HG03196 (cell line): ENCODE measurements at regions not wholly inside any gene's neighbourhood (a gene's known extent, or its start where the extent isn't known, plus 50 kb on each side); places are given as distances from the start of the nearest gene placed in this dataset.
"Not testable (repeated sequence)": the region's sequence is repeated elsewhere in the genome, so short reads cannot be mapped to it uniquely, and the experiment has no call there.

ENCODE experiments used
- ATAC-seq: cut with Tn5 transposase; IDR thresholded peaks from one replicate; pipeline ENCODE4 v1.9.1; 2021; ENCODE audit not compliant: unreplicated experiment

DNA sequence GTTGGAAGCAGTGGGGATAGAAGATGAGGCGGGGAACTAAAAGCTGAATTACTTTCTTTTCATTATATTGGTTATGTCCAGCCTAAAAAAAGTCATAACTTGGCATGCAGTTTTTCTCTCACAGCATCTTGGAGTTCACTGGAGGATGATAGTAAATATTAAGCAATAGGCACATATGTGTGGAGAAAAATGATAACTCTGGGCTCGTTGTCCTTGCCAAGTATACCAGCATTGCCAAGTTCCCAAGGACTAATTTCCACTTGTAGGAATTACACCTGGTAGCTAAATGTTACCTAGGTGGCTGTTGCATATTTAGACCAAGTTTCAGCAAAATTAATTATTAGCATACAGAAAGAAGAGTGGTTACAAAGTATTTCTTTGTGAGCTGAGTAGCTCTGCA, 1007.6 kb downstream of the ANKRD7 start:
- ATAC-seq, result no peak

DNA sequence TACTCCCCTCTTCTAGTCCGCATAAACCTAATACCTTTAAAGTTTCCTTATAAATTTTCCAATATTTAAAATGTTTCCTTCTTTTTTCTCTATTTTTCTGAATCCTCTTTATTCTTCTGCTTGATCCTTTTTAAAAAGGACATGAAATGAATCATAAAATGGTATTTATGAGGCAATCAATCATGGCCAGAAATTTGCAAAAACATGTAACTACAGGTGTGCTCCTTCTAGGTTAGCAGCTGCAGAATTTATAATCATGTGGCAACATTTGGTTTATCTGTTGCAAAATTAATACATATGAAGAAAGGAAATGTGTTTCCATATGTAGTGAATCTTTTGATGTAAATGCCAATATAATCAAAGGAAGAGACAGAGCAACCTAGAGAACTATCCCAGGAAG, 1008.5 kb downstream of the ANKRD7 start:
- ATAC-seq, result no peak

DNA sequence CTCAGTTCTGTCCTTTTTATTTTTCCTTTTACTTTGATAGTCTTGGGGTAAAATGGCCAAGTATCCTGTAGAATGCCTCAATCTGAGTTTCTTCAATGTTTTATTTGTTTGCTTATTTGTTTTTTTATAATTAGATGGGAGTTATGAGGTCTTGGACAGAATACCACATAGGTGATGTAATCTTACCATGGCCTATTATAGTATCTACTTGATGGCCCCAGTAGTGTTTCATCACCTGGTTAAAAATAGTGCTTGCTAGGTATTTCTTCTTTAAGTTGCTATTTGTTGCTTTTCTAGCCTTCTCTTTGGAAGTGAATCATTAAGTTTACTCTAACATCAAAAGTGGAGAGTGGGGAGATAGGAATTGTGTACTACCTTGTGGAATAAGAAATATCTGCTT, 1020.0 kb upstream of the KCND2 start:
- ATAC-seq, result no peak

DNA sequence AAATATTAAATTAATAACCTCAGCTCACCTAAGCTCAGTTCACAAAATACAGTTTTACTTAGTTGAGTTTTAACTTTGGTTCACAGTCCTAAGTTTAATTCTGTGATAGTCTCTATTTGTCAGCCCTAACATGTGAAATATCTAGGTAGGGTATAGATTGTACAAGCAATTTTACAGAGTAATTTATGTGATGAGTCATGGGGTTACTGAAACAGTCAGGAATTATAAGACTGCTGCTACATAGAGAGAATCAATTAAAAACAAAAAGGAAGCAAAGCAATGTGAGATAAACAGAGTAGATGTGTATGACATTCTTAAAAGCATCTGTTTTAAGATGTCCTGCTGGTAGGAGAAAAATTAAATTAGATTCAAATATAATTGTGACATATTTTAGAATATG, 1018.2 kb upstream of the KCND2 start:
- ATAC-seq, result no peak

DNA sequence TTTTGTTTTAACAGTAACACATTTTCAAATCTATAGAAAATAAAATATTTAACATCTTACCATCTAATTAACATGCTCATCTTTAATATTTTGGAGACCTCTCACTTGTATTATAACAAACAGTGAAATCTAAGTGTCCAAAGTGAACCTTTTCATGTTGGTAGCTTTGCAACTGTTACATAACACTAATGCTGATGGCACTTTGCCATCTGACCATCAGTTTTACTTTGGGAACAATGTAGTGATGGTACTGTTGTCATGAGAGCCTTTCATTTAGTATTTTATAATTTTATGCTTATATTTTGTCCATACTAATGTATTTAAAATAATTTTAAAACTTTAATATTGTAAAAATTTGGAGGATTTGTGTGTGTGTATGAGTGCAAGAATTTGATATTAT, 1017.0 kb upstream of the KCND2 start:
- ATAC-seq, result no peak

DNA sequence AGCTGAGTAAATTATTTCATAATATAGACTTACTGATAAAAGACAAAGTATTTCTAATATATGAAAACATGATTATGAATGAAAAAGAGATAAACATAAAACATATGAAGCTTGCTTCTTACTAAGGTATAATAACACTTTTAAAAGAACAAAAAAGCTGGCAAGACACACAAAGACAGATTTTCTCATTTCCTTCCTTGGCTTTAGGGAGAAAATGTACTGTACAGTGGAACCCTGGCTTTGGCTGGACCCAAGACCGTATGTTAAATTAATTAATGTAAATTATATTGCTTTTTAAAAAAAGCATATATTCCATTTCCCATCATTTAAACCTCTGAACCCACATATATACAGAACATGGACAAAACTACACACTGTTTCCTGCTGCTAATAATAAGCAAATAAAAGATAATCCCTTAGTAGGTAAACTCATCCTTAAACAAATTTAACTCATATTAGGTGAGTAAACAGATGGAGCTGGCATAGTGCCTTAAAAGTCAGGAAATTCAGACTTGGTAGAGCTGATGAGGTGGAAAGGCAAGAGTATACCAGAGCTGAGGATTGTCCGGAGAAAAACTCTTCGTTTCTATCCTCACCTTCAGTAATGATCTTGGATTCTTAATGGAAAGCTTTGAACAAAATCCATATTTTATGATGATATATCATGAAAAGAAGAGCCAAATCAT, 1016.4 kb upstream of the KCND2 start:
- ATAC-seq, result no peak

DNA sequence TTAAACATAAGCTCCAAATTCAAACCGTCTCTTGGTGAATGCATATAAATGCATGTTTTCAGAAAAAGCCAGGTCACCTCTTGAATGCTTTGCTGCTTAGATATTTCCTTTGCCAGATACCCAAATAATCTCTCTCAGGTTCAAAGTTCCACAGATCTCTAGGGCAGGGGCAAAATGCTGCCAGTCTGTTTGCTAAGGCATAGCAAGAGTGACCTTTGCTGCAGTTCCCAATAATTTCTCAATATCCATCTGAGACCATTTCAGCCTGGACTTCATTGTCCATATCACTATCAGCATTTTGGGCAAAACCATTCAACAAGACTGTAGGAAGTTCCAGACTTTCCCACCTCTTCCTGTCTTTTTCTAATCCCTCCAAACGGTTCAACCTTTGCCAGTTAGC, 1006.2 kb upstream of the KCND2 start:
- ATAC-seq, result not testable (repeated sequence)

DNA sequence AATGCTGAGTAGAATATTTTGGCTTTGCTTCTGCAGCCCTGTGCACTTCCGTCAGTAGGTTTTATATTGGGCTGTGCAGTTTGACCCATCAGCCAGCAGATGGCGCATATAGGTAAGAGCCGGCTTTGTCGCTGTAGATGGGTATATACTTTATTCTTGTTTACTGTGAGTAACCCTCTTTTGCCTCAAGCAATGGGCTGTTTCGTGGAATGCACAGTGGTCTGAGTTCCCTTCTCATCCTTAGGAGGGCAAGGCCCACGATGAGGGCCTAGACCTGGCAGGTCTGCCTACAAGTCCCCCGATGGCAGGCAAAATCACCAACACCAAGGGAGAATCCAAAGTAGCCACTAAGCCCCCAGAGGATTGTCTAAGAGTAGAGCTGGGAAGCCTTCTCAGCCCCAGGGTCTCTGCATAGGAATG, 1002.9 kb upstream of the KCND2 start:
- ATAC-seq, result peak; percentile 91

DNA sequence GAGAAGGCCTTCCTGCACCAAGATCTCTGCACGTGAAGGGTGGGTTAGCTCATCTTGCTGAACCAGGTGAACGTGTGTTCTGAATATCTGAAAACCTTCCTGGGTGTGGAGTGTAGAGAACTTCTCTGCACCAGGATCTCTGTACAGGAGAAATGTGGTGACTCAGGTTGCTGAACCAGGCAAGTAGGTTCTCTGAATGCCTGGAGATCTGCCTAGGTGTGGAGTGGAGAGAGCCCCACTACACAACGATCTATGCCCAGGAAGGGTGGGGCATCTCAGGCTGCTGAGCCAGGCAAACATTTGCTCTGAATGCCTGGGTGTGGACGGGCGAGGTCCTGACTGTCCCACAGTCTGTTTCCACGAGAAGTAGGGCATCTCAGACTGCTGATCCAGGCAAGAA, 1002.3 kb upstream of the KCND2 start:
- no peak for ATAC-seq

DNA sequence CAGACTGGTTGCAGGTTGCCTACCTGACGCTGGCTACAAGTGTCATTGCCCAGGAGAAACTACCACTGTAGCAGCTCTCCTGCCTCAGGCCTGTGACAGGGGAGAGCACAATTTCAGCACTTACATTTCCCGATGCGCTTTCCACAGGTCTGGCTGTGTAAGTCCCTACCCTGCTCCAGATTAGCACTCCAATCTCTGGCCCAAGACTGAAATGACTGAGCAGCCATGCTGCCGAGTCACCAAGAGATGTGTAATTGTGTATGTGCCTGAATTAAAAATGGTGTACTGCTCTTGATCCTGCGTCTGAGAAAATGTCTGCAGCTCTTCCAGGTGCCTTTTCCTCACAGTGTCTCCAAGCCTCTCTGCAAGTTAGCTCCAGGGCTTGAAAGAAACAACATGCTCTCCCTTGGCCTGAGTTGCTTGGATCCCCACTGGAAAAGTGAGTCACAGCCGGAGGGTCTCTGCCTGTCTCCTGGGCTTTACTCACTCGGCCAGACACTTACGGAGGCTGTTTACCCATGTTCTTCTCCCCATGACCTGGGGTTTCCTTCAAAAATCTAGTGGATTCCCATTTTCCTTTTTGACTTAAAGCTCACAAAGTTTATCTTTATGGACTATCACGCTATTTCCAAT, 1001.7 kb upstream of the KCND2 start:
- ATAC-seq, result no peak

DNA sequence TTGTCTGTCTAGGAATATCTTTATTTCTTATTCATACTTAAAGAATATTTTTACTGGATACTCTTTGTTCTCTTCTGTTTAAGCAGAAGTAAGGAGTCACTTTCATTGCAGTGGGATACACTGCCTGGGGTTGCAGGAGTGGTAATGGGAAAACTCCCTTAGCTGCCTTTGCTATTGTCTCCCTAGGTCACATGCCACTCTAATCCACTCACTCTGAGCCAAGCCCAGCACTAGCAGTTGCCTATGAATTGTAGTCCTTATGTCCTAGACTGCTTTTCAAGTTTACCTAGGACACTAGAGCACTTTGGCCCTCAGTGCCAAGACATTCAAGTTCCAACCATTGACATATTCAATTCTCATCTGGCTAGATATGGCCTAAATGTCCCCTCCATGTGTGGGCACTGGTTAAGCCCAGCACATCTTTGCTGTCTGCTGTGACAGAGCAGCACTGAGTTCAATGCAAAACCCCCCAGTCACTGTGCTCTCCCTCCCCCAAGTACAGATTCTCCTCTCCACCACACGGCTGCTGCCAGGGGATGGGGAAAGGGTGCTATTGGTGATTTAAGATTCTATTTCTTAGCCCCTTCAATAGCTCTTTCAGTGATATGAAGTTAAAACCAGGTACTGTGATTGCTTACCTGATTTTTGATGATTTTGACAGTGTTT, 991.7 kb upstream of the KCND2 start:
- ATAC-seq, result no peak

DNA sequence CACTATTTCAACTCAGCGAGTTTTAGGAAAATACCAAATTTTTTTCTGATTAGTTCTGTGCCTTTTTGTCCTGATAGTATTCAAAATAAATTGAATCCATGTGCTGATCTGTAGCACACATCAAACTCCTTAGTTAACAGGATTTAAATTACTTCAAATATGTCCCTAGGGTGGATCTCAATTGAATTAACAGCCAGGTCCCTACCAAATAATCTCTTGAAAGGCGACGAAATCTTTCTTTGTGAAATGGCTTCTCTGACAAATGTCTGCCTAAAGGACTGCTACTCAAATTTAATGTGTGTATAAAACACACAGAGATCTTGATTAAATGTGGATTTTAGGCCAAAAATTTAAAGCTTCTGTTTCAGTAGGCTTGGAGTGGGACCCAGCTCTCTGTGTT, 989.6 kb upstream of the KCND2 start:
- ATAC-seq, result no peak

DNA sequence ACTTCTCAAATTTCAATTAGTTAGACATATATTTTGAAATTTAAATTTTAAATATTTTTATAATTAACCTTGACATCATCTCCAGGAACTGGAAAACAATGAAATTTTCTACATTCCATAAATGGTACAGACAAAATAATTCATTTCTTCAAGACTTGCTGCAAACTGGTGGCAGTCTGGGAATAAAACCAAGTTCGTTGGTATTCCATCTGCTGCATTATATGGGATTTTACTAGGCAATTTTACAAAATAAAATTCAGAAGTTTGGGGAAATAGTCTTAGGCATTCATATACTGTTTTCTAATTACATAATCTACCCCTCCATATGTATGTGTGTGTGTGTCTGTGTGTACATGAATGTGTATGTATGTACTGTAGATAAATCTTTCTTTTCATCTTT, 984.6 kb upstream of the KCND2 start:
- ATAC-seq, result no peak

DNA sequence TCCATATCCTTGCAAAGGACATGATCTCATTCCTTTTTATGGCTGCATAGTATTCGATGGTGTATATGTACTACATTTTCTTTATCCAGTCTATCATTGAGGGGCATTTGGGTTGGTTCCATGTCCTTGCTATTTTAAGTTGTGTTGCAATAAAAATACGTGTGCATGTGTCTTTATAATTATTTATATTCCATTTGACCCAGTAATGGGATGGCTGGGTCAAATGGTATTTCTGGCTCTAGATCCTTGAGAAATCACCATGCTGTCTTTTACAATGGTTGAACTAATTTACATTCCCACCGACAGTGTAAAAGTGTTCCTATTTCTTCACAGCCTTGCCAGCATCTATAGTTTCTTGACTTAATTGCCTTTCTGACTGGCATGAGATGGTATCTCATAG, 972.6 kb upstream of the KCND2 start:
- not testable (repeated sequence) for ATAC-seq

DNA sequence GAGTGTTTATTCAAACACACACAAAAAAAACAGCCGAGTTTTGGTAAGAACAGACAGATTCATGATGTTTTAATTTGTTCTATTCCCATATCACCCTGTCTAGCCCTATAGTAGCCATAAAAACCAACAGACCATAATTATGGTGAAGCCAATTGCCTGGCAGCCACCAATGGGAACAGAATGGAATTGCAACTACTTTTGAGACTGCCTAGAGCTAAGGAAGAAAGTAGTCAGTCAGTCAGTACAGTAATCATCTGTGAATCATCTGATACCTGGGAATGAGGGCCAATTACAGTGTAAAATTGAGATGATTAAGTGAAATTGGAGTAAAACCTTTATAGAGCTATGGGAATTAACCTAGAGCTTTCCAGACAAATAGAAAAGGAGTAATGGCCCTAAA, 952.7 kb upstream of the KCND2 start:
- ATAC-seq, result no peak

DNA sequence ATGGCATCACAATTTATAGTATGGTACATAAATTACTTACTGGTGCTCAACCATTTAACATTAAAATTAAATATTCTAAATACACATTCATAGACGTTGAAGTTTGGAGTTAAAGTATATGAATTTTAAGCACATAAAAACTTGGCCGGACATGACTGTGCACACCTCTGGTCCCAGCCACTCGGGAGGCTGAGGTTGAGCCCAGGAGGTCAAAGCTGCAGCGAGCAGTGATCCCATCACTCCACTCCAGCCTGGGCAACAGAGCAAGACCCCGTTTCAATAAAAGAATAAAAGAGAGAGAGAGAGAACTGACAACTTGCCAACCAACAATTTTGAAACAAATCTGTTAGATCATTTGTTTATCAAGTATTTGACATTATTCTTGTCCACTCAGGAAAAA, 943.3 kb upstream of the KCND2 start:
- ATAC-seq, result no peak

DNA sequence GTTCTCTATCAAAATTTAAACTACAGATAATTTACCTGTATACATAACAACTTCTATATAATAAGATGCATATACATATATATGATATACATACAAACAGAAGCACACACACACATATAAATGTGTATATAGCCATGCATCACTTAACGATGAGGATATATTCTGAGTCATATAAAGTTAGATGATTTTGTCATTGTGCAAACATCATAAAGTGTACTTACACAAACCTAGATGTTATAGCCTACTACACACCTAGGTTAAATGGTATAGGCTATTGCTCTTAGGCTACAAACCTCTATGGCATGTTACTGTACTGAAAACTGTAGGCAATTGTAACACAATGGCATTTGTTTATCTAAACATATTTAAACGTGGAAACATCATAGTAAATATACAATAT, 937.6 kb upstream of the KCND2 start:
- no peak for ATAC-seq

DNA sequence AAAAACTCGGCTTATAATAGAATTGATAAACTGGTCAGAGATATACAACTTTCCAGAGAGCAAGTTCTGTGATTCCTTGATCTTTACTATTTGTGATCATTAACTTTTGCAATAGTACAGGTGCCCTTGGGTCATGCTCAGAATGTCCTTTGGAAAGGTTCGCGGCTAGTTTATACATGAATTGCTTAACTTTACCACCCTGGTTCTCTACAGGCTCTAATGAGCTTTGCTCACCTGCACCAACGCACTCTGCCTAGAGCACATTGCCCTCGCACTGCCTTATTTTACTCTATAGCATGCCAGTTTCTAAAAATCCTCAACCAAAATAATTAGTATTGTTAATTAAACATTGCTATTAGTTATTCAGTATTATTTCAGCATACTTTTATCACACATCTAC, 931.2 kb upstream of the KCND2 start:
- ATAC-seq, result no peak

DNA sequence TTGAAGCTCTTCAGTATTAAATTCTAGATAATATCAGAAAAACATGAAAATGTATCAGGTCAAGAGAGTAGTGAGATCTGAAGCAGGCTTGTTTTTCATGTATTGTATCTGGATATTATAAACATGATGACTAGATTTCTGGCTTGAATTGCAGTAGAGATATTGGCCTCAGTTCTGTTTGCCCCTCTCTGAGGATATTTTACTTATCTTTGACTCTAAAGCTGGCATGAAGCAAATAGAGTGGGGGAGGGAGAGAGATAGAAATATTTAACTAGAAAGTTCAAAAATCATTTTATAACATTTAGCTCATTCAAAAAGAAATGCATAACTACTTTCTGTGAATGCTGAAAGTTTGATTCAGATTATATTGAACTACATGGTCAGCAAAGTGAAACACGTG, 929.7 kb upstream of the KCND2 start:
- no peak for ATAC-seq

DNA sequence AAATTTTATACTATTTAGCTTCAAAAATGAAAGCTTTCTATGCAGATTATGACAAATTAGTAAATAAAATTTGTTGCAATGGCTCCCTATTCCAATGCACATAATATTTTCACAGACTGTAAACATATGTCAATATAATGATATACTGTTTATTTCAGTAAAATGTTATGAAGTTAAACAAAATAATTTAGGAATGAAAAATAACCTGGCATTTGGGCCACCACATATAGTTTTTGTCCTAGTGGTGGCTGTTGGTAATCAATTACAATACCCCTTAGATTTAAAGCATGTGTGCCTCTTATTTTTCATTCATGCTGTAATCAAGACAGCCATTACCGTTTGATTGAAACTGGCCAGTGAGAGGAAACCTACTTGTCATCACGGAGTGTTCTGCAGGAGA, 928.5 kb upstream of the KCND2 start:
- ATAC-seq, result no peak

DNA sequence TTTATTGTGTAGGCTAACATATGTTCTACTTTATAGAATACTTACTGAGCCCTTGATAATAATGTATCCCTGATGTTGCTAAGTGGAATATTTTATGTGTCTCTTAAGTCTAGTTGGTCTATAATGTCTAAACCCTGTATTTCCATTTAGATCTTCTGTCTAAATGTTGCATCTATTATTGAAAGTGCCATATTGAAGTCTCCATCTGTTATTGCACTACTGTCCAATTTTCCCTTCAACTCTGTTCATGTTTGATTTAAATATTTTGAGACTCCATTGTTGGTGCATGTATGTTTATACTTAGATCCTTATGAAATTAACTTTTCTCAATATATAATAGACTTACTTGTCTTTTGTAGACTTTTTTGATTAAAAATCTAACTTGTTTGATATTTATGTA, 924.5 kb upstream of the KCND2 start:
- ATAC-seq, result no peak

DNA sequence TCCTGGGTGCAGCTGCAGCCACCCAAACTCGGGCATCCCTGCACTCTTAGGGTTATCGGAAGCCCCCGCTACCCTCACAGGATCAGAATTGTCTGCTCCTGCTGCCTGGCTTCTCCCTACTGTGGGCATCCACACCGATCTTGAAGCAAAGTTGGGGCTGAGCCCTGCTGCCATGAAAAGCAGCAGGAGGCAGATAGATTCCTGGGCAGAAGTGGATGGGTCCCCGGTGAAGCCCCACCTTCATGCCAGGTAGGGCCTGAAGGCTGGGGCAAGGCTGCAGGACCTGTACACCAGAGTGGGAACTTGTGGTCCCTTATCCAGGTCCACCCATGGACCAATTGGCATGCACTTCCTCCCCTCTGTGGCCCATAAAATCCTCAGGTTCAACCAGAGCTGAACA, 922.6 kb upstream of the KCND2 start:
- no peak for ATAC-seq

DNA sequence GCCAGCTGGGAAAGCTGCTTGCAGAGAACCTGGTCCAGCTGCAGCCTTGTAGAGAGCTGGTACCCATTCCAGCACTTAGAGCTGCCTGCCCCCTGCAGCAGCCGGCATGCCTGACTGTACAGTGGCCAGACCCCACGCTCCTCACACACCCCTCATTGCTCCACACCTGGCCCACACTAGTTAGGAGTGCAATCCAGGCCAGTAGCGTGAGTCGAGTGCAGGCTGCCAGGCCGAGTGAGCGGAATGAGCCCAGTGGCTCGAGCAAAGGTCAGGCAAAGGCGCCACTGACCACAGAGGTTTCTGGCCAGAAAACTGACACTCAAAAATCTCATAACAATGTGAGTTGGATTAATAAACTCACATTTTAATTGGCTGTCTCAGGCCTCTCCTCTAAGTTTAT, 921.7 kb upstream of the KCND2 start:
- ATAC-seq, result no peak
